ENCODE measurements at regions not wholly inside any gene's neighbourhood (a gene's known extent, or its start where the extent isn't known, plus 50 kb on each side); places are given as distances from the start of the nearest gene placed in this dataset.
"Not testable (repeated sequence)": the region's sequence is repeated elsewhere in the genome, so short reads cannot be mapped to it uniquely, and the experiment has no call there.

- H3K4me3 ChIP-seq = no peak overlapping the region
- no peak for TF ChIP-seq CTCF (IDR thresholded peaks at IDR 0.05)
- DNase-seq (ENCODE audit: low spot score) = no peak
- H3K27ac ChIP-seq = no peak overlapping the region
These were observed 101.4 kb upstream of the IRX4 start for GRCh38 chr5:1983919-1984695.

GRCh38 chr5:1983401-1983800 lies 100.7 kb upstream of the IRX4 start:
- no peak overlapping the region for H3K27ac ChIP-seq
- TF ChIP-seq CTCF (IDR thresholded peaks at IDR 0.05) = no peak
- no peak for DNase-seq (ENCODE audit: low spot score)
- no peak overlapping the region for H3K4me3 ChIP-seq

GRCh38 chr5:1982561-1982960 lies 99.8 kb upstream of the IRX4 start:
- not testable (repeated sequence) for H3K27ac ChIP-seq; DNase-seq (ENCODE audit: low spot score); H3K4me3 ChIP-seq

- DNase-seq (ENCODE audit: low spot score) = no peak
- Histone ChIP-seq H3K4me3 (no peak overlapping the region), H3K27ac (no peak overlapping the region)
- no peak for TF ChIP-seq CTCF (IDR thresholded peaks at IDR 0.05)
These were observed 93.4 kb upstream of the IRX4 start for GRCh38 chr5:1975898-1976765.

GRCh38 chr5:1975406-1975715 lies 92.6 kb upstream of the IRX4 start:
- no peak for TF ChIP-seq CTCF (IDR thresholded peaks at IDR 0.05)
- Histone ChIP-seq H3K4me3 (no peak overlapping the region), H3K27ac (no peak overlapping the region)
- no peak for DNase-seq (ENCODE audit: low spot score)

- TF ChIP-seq CTCF (IDR thresholded peaks at IDR 0.05) = no peak
- no peak for DNase-seq (ENCODE audit: low spot score)
- no peak overlapping the region for H3K4me3 ChIP-seq
- H3K27ac ChIP-seq = no peak overlapping the region
These were observed 92.0 kb upstream of the IRX4 start for GRCh38 chr5:1974501-1975405.

- no peak overlapping the region for H3K27ac ChIP-seq
- DNase-seq (ENCODE audit: low spot score) = no peak
- no peak for TF ChIP-seq CTCF (IDR thresholded peaks at IDR 0.05)
- H3K4me3 ChIP-seq = no peak overlapping the region
These were observed 91.4 kb upstream of the IRX4 start for GRCh38 chr5:1974081-1974480.
